ENCODE measurements at regions not wholly inside any gene's neighbourhood (a gene's known extent, or its start where the extent isn't known, plus 50 kb on each side); places are given as distances from the start of the nearest gene placed in this dataset.
"Not testable (repeated sequence)": the region's sequence is repeated elsewhere in the genome, so short reads cannot be mapped to it uniquely, and the experiment has no call there.

GRCh38 chr1:157460381-157460780 is 91.9 kb downstream of the FCRL5 start:
- DNase-seq, result peak; percentile 89 to 97

GRCh38 chr1:157457279-157457678 is 95.0 kb downstream of the FCRL5 start:
- DNase-seq, result no peak

- DNase-seq, result no peak
These were observed 97.0 kb downstream of the FCRL5 start for GRCh38 chr1:157455318-157455717.

DNA sequence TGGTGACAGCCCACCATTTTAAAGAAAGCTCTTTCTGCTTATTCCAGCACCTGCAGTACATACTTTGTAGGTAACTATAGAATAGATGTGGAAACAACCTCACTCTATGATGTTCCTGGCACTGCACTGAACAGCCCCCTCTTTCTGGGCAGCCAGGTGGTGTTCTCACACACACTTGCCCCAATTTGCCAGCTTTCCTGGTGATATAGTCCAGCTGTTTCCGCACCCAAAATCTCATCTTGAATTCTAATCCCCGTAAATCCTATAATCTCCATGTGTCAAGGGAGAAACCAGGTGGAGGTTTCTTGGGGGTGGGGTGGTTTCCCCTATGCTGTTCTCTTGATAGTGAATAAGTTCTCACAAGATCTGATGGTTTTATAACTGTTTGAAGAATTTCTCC is 102.2 kb downstream of the FCRL5 start:
- peak; percentile 95 to 96 for DNase-seq

DNA sequence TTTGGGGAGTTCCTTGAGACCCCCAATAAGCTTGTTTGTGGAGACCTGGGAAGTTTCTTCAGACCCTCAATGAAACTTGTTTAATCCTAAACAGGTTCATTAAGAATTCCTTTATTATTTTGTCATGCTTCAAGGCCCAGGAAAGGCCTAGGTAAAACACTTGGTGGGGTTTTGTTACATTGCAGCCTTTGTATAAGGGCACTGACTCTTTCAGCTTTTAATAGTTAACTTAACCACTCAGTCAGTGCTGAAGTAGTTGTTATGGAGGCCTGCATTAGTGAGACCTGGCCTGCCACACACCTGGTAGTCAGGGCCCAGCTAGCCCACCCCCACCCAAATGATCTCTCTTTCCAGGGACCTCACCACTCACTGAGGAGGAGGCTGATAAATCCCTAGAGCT is 103.7 kb downstream of the FCRL5 start:
- DNase-seq, result peak in 1 of 2 experiments; percentile 25

DNA sequence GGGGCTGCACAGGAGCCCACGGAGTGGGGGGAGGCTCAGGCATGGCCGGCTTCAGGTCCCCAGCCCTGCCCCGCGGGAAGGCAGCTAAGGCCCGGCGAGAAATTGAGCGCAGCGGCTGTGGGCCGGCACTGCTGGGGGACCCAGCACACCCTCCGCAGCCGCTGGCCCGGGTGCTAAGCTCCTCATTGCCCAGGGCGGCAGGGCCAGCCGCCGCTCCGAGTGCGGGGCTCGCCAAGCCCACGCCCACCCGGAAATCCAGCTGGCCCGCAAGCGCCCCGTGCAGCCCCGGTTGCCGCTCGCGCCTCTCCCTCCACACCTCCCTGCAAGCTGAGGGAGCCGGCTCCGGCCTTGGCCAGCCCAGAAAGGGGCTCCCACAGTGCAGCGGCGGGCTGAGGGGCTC is 106.0 kb downstream of the FCRL5 start:
- not testable (repeated sequence) for DNase-seq

DNA sequence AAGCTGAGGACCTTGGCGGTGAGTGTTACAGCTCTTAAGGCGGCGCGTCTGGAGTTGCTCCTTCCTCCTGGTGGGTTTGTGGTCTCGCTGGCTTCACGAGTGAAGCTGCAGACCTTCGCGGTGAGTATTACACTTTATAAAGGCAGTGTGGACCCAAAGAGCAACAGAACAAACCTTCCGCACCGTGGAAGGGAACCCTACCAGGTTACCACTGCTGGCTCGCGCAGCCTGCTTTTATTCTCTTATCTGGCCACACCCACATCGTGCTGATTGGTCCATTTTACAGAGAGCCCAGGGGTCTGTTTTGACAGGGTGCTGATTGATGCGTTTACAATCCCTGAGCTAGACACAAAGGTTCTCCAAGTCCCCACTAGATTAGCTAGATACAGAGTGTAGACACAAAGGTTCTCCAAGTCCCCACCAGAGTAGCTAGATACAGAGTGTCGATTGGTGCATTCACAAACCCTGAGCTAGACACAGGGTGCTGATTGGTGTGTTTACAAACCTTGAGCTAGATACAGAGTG is 106.6 kb downstream of the FCRL5 start:
- DNase-seq, result not testable (repeated sequence)

DNA sequence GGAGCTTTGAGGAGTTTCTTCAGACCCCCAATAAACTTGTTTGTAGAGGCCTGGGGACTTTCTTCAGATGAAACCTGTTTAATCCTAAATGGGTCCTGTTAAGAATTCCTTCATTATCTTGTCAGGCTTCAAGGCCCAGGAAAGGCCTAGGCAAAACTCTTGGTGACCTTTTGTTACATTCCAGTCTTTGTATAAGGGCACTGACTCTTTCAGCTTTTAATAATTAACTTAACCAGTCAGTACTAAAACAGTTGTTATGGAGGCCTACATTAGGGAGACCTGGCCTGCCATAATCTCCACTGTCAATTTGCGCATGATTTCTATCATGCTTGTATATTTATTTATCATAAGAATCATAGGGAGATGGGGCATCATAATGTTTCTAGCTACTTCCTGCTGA is 110.2 kb downstream of the FCRL5 start:
- no peak for DNase-seq

GRCh38 chr1:157439302-157439954 is 112.9 kb downstream of the FCRL5 start:
- no peak for DNase-seq

GRCh38 chr1:157438613-157439012 is 113.7 kb downstream of the FCRL5 start:
- DNase-seq, result peak in 1 of 2 experiments; percentile 25

DNA sequence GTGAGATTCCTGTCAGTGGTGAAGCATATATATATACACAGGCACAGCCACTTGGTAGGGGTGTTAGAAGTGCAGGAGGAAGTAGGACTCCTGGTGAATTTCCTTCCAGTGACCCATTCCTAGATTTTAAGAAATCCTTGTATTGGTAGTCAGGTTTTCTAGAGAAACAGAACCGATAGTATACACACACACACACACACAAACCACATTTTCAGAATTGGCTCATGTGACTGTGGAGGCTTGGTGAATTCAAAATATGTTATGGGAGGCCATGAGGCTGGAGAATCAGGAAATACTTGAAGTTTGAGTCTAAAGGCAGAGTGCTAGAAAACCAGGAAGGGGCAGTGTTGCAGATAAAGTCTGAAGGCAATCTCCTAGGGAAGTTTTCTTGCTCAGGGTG is 114.2 kb downstream of the FCRL5 start:
- DNase-seq, result no peak

DNA sequence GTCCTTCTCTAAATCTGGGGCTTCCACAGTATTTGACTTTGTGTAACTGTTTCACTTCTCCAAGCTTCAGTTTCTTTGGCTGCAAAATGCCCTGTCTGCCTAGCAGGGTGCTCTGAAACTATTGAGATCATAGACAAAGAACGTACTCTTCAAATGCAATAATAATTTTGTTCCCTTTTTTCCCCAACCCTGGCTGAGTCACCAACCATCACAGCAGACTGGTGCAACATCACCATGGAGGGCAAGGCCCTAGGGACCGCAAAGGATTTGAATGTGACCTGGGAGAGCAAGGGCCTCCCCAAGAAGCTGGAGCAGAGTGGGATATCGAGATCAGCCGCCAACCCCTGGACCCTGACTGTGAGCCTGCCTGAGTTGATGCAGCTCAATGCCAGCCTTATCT is 115.0 kb downstream of the FCRL5 start:
- DNase-seq, result no peak

GRCh38 chr1:157431751-157432150 is 120.6 kb downstream of the FCRL5 start:
- DNase-seq, result no peak

DNA sequence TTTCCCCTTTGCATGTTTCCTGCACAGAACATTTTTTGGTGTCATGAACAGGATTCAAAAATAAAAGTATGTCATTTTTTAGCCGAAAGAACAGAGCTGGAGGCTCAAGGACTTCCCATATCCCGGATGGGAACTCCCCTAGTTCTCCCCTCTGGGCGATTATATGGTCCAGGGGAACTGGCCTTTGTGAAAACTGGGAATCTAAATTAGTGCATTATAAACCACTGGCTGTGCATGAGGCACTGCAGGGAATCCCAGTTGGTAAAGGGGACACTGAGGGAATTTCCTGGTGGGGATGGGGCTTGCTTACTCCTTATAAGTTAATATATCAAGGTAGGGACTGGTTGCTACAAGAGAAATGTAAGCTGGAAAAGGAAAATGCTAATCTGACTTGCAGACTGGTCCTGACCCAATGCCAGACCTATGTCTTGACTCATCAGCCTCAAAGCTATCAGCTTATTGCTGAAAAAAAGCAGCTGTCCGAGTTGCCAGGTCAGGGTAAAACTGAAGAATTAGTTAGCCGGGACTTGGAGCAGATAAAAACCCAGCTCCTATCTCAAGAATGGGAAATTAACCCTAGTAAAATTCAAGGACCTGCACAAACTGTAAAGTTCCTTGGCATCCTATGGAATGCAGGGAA is 122.6 kb downstream of the FCRL5 start:
- DNase-seq, result no peak

DNA sequence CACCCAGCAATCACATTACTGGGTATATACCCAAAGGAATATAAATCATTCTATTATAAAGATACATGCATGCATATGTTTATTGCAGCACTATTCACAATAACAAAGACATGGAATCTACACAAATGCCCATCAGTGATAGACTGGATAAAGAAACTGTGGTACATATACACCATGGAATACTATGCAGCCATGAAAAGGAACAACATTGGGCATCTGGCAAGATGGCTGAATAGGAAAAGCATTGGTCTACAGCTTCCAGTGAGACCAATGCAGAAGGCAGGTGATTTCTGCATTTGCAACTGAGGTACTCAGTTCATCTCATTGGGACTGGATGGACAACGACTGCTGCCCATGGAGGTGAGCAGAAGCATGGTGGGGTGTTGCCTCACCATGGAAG is 128.6 kb downstream of the FCRL5 start:
- not testable (repeated sequence) for DNase-seq

GRCh38 chr1:157419845-157420542 is 132.3 kb downstream of the FCRL5 start:
- no peak for DNase-seq

DNA sequence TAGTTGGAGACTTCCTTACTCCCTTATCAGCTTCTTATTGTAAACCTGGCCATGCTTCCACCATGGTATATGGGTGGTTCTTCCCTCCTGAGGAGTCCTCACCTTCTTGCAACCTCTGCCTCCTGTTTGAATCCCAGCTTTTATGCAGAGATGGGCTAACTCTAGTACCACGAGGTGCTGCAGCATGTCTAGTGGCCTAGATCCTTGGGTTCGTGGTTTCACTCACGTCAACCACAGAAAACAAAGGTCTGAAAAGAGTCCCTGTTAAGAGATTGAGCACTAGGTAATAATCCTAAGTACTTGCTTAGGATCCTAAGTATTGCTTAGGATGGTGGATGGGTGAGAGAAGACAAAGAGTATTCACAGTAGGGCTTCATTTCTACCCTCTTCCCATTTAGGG is 133.7 kb downstream of the FCRL5 start:
- no peak for DNase-seq

- DNase-seq, result no peak
These were observed 134.1 kb downstream of the FCRL5 start for GRCh38 chr1:157418231-157418630.

DNA sequence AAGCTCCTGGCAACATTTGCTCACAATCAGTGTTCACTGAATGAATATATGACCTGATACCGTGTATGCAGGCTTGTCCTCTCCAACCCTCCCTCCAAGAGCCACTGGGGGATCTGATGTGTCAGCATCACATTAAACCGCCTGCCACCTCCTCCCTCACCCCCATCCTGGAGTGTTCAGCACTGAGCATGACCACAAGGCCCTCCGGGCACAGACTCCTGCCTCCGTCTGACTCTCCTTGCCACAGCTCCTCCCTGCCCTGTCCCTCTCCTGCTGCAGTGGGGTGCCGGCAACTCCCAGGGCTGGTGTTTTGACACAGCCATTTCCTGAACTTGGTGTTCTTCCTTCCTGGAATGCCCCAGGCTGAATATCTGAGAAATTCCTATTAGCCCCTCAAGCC is 136.7 kb downstream of the FCRL5 start:
- DNase-seq, result no peak

DNA sequence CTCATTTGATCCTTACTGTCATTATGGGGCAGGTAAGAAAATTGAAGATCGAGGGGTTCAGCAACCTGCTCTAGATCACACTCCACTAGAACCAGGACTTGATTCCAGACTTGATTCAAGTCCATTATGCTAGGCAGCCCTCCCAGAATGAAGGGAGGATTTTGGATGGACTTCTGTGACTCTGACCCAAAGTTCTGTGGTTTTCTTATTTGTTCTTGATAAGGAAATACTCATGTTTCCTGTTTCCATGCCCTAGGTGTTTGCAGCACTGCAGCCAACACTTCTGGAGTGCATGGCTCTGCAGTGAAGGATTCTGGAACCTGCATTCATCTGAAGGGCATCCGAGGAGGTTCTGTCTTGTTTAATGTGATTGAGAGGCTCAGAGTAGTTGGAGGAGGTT is 140.0 kb downstream of the FCRL5 start:
- DNase-seq, result no peak

GRCh38 chr1:157411769-157412168 is 140.5 kb downstream of the FCRL5 start:
- no peak for DNase-seq

DNA sequence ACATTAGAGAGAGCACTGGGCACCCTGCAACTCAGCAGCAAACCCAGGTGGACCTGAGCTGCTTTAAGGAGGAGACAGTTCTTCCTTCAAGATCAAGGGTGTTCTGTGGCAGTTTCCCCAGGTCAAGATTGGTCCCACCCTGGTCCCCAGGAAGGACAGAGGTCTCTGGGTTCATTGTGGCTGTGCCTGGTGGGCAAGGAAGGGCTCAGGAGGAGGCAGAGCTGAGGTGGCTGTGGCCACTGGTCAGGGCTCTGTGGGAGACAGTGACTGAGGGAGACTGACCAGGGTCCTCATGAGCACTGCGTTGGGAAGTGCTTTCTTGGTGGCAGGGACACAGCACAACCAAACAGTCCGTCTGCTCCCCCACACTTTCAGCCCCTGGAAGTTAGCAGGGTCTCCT is 141.3 kb downstream of the FCRL5 start:
- DNase-seq, result no peak

- DNase-seq, result no peak
These were observed 141.9 kb downstream of the FCRL5 start for GRCh38 chr1:157410457-157410856.

GRCh38 chr1:157409927-157410326 is 142.4 kb downstream of the FCRL5 start:
- DNase-seq, result no peak
